Thoracic aorta (tissue), 2 donors: ENCODE measurements at regions not wholly inside any gene's neighbourhood (a gene's known extent, or its start where the extent isn't known, plus 50 kb on each side); places are given as distances from the start of the nearest gene placed in this dataset.

ENCODE experiments used
- ATAC-seq: fragments of 150-250 bp; one replicate; pipeline ENCODE4 v1.8.0; 2017; ENCODE audit warnings: low read depth; ENCODE audit not compliant: insufficient number of reproducible peaks, low FRiP score
- DNase-seq: peaks from one replicate; pipeline ENCODE4 v3.0.0-alpha.2; 2020; ENCODE audit warnings: low spot score
- H3K27ac ChIP-seq, 2 donors: fragments of 200-600 bp; sonication (generic); 1 replicate in 1 of 2; 2 replicates in 1 of 2; pipeline ENCODE4 v1.5.1; 2016; ENCODE audit warnings: mild to moderate bottlenecking in 2 of 2, moderate library complexity in 2 of 2
- H3K27me3 ChIP-seq: fragments of 200-600 bp; sonication (generic); replicated peaks from 2 replicates; pipeline ENCODE4 v1.6.0; 2016; ENCODE audit warnings: mild to moderate bottlenecking; ENCODE audit not compliant: insufficient read depth
- H3K36me3 ChIP-seq: fragments of 200-600 bp; sonication (generic); one replicate; pipeline ENCODE4 v1.5.1; 2016
- H3K4me1 ChIP-seq, 2 donors: fragments of 200-600 bp; sonication (generic); 1 replicate in 1 of 2; 2 replicates in 1 of 2; pipeline versions ENCODE4 v1.5.1 to v1.6.0; 2016; ENCODE audit warnings: low read depth in 2 of 2, mild to moderate bottlenecking in 1 of 2; ENCODE audit not compliant: control insufficient read depth in 1 of 2
- H3K4me3 ChIP-seq: fragments of 200-600 bp; sonication (generic); 2 replicates; pipeline ENCODE4 v1.5.1; 2016; ENCODE audit warnings: mild to moderate bottlenecking
- H3K9me3 ChIP-seq: fragments of 200-600 bp; sonication (generic); 2 replicates; pipeline ENCODE4 v1.5.1; 2016
- TF ChIP-seq, protein P1 (sequence below): fragments of 200-600 bp; sonication (generic); IDR thresholded peaks from one replicate; pipeline ENCODE4 v1.5.1; 2019; ENCODE audit warnings: antibody characterized with exemption

DNA sequence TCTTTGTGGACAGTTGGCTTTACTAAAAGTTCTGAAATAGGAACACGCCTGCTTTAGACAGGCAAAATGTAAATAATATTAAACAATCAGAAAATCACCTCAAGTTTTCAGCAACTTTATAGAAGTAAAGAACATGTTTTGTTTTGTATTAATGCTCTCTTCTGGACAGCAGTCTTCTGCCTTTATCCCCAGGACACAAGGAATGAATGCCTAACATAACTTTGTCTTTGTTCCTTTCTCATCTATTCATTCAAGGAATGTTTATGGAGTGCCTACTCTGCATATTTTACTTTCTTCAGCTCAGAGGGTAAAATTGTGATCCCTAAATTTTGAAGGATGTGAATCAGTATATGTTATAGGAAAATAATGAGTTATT is 325.4 kb downstream of the FOXO1 start:
- Histone ChIP-seq H3K27ac (no peak overlapping the region), H3K4me1 (peaks cover 0 to 15% of the 10 kb centered on the region in 2 donors), H3K27me3 (no peaks in the 10 kb centered on the region), H3K9me3 (no peaks in the 10 kb centered on the region), H3K36me3 (no peaks in the 10 kb centered on the region), H3K4me3 (no peak overlapping the region)
- DNase-seq (no peak), ATAC-seq (no peak)
- TF ChIP-seq, protein P1, sequence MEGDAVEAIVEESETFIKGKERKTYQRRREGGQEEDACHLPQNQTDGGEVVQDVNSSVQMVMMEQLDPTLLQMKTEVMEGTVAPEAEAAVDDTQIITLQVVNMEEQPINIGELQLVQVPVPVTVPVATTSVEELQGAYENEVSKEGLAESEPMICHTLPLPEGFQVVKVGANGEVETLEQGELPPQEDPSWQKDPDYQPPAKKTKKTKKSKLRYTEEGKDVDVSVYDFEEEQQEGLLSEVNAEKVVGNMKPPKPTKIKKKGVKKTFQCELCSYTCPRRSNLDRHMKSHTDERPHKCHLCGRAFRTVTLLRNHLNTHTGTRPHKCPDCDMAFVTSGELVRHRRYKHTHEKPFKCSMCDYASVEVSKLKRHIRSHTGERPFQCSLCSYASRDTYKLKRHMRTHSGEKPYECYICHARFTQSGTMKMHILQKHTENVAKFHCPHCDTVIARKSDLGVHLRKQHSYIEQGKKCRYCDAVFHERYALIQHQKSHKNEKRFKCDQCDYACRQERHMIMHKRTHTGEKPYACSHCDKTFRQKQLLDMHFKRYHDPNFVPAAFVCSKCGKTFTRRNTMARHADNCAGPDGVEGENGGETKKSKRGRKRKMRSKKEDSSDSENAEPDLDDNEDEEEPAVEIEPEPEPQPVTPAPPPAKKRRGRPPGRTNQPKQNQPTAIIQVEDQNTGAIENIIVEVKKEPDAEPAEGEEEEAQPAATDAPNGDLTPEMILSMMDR: no peak

DNA sequence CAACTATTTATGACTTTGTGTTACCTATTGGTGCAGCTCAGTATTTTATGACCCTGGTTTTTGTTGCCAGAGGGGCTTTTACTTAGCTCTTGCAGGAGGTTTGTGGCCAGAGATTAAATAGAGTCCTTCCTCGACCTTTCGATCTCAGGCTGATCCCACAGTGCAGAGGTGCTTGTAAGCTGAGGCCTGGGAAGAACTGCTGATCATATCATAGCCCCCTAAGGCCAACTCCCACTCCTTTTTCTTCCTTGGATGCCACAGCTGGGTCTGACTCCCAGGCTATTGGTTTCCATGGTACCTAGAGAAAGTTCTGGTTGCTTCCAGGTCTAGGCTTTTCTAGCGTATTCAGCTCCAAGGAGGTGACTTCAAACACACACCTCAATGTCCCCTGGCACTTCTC is 324.9 kb downstream of the FOXO1 start:
- no peak overlapping the region for H3K4me3 ChIP-seq
- ATAC-seq: no peak
- H3K4me1 ChIP-seq: peaks cover 0 to 11% of the 10 kb centered on the region in 2 donors
- no peak for DNase-seq
- no peaks in the 10 kb centered on the region for H3K9me3 ChIP-seq
- no peaks in the 10 kb centered on the region for H3K27me3 ChIP-seq
- H3K36me3 ChIP-seq: no peaks in the 10 kb centered on the region
- TF ChIP-seq, protein P1: no peak
- H3K27ac ChIP-seq: no peak overlapping the region

DNA sequence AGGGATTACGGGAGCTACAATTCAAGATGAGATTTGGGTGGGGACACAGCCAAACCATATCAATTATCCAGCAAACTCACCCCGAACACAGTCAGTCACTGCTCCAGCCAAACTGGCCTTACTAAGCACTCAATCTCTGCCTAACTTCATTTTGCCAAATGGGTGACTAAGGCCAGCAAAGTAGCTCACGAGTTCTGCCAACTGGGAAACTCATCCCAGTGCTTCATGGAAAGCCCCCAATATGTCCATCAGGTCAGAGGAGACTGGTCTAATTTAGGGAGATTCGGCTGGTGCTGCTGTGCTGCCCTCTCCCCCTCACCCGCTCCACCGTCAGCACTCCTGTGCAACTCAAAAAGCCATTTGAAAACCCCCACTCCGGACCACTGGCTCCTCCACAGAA is 324.0 kb downstream of the FOXO1 start:
- H3K27me3 ChIP-seq: no peaks in the 10 kb centered on the region
- no peaks in the 10 kb centered on the region for H3K36me3 ChIP-seq
- DNase-seq: no peak
- no peak for ATAC-seq
- no peak overlapping the region for H3K27ac ChIP-seq
- TF ChIP-seq, protein P1: no peak
- peaks cover 0 to 4% of the 10 kb centered on the region in 2 donors for H3K4me1 ChIP-seq
- no peak overlapping the region for H3K4me3 ChIP-seq
- H3K9me3 ChIP-seq: no peaks in the 10 kb centered on the region

DNA sequence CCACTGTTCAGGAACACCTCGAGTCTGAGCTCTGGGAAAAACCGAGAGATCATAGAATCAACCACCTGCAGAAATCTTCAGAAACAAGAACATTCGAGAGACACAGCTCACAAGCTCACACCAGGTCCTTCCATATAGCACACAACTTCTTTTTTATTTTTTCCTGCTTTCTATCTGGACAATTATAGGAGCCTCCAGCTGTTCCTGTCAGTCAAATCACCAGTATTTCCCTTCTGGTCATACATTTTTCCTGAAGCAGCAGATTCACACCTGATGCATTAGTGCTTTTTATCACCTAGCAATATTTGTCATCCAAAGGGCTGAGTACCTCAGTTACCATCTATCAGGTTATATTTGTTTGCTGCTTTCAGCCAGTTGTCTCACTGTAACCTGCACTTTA is 323.5 kb downstream of the FOXO1 start:
- TF ChIP-seq, protein P1: no peak
- no peak for DNase-seq
- Histone ChIP-seq H3K27me3 (no peaks in the 10 kb centered on the region), H3K4me3 (no peak overlapping the region), H3K9me3 (no peaks in the 10 kb centered on the region), H3K27ac (no peak overlapping the region), H3K4me1 (peaks cover 0 to 4% of the 10 kb centered on the region in 2 donors), H3K36me3 (no peaks in the 10 kb centered on the region)
- ATAC-seq: no peak

DNA sequence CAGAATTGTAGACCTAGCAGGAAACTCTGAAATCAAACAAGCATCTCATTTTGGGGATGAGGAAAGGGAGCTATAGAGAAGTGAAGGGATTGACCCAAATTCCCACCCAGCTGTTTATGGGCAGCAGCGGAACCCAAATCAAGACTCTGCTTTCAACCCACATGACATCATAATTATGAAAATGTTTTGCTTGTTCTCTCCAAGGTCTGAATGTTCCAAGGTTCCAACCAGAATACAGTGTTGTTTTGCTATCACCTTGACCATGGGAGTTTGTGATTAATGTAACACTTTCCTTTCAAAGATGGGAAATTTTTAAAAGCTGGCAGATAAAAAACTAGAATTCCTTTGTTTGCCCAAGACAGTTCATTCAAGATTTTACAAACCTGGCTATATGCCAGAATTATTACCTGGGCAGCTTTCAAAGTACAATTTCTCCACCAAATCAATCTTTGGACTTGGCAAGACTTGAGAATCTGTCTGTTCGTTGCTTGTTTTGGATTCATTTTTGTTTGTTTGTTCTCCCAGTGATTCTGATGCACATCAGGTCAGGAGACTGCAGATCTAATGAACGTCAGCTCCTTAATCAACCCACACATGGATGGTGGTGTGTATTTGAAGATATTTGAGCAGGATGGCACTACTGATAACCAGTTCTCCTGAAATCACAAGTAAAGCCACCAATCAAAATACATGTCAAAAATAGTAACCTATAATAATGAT is 322.7 kb downstream of the FOXO1 start:
- ATAC-seq: no peak
- H3K9me3 ChIP-seq: no peaks in the 10 kb centered on the region
- H3K27me3 ChIP-seq: no peaks in the 10 kb centered on the region
- H3K27ac ChIP-seq: no peak overlapping the region
- TF ChIP-seq, protein P1: no peak
- peaks cover 0 to 4% of the 10 kb centered on the region in 2 donors for H3K4me1 ChIP-seq
- H3K4me3 ChIP-seq: no peak overlapping the region
- H3K36me3 ChIP-seq: no peaks in the 10 kb centered on the region
- DNase-seq: no peak
